ENCODE measurements at regions not wholly inside any gene's neighbourhood (a gene's known extent, or its start where the extent isn't known, plus 50 kb on each side); places are given as distances from the start of the nearest gene placed in this dataset.

DNA sequence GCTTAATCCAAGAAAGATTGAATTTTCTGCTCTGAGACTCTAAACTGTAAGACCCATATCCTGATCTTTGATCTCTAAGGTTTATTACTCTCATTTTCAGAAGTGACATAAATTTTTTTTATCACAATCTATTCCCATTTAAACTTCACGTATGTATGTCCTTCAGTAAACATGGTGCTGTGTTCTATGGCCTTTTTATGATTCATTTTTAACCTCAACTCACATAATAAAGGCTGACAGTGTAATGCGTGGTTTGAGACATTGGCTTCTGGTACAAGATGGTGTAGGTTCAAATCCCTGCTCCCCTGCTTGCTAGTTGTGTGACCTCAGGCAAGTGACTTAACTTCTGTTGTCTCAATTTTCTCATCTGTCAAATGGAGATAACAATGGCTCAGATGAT lies 306.0 kb upstream of the AADAT start:
- H3K9me3 ChIP-seq (ENCODE audit: insufficient read depth in 2 of 2, low read depth in 1 of 2, low read length in 1 of 2), result no peaks in the 10 kb centered on the region
- H3K9ac ChIP-seq (replicated peaks in 1 of 4; ENCODE audit: extremely low read depth in 1 of 4, low read depth in 3 of 4, low read length in 3 of 4), result no peak overlapping the region
- H3K23ac ChIP-seq (ENCODE audit: insufficient read length), result no peak overlapping the region
- no peak overlapping the region for H4K5ac ChIP-seq (ENCODE audit: insufficient read length, low read depth, low read length)
- H3K56ac ChIP-seq (replicated peaks; ENCODE audit: insufficient read length, low read depth, low read length), result no peak overlapping the region
- CTCF ChIA-PET (ENCODE audit: partially characterized antibody), result interaction anchor here (1.0 kb wide), 1 partner anchor 65 kb away, joined by 3 read pairs; no protein-coding TSS in a partner anchor
- H3K79me1 ChIP-seq (ENCODE audit: low read depth, low read length), result no peaks in the 10 kb centered on the region
- no peak overlapping the region for H4K8ac ChIP-seq (ENCODE audit: extremely low read depth, insufficient read depth, low read length)
- H2AFZ ChIP-seq (ENCODE audit: low read length), result no peak overlapping the region
- no peak for DNase-seq (ENCODE audit: low read depth in 1 of 2, low spot score in 2 of 2)
- H2BK12ac ChIP-seq (ENCODE audit: low read depth, low read length), result no peak overlapping the region
- H2BK120ac ChIP-seq (replicated peaks; ENCODE audit: low read depth, low read length), result no peak overlapping the region
- no peak overlapping the region for H4K91ac ChIP-seq (replicated peaks; ENCODE audit: insufficient read length, low read length)
- POLR2A ChIA-PET (ENCODE audit: partially characterized antibody), result no interaction called here
- no peaks in the 10 kb centered on the region for H3K23me2 ChIP-seq (ENCODE audit: low read depth, low read length)
- H2AK5ac ChIP-seq (ENCODE audit: low read depth, low read length), result no peak overlapping the region
- H3K4ac ChIP-seq (replicated peaks; ENCODE audit: insufficient read length, low read depth, low read length), result no peak overlapping the region
- no peak overlapping the region for H3K18ac ChIP-seq (ENCODE audit: extremely low read depth, low read length)
- 90% methylated on average over 2 of the region's 2 CpGs; no CpG with 5 or more reads in 1 of the 2 experiments for WGBS, 2 experiments (ENCODE audit: extremely low coverage in 1 of 2, insufficient coverage in 1 of 2, insufficient read length in 1 of 2, insufficient replicate concordance in 2 of 2, low coverage in 1 of 2, low lambda C conversion rate in 2 of 2, missing lambda C conversion rate in 1 of 2)
- no peak overlapping the region for H3K4me3 ChIP-seq (ENCODE audit: extremely low read depth in 1 of 4, insufficient read depth in 2 of 4, low read depth in 3 of 4, low read length in 4 of 4)
- no peaks in the 10 kb centered on the region for H3K36me3 ChIP-seq (ENCODE audit: control insufficient read depth in 2 of 4, insufficient read depth in 4 of 4, low read length in 3 of 4)
- no peak overlapping the region for H2BK15ac ChIP-seq (ENCODE audit: low read length)
- H3K27me3 ChIP-seq (replicated peaks in 1 of 4; ENCODE audit: control insufficient read depth in 3 of 4, extremely low read depth in 1 of 4, insufficient read depth in 3 of 4, low read length in 3 of 4), result no peaks in the 10 kb centered on the region
- no peak for FAIRE-seq
- H3K27ac ChIP-seq (ENCODE audit: low read depth, low read length), result no peak overlapping the region
- no peaks in the 10 kb centered on the region for H4K20me1 ChIP-seq (replicated peaks in 1 of 2; ENCODE audit: control insufficient read depth in 1 of 2, insufficient read depth in 2 of 2, low read length in 2 of 2)
- H2BK5ac ChIP-seq (ENCODE audit: low read depth, low read length), result no peak overlapping the region
- no peak overlapping the region for H3K4me2 ChIP-seq (ENCODE audit: insufficient read depth in 1 of 2, low read depth in 2 of 2, low read length in 2 of 2)
- no peak overlapping the region for H2BK20ac ChIP-seq (ENCODE audit: low read length)
- H3K4me1 ChIP-seq (replicated peaks in 1 of 4; ENCODE audit: control insufficient read depth in 3 of 4, insufficient read depth in 4 of 4, low read length in 3 of 4), result no peaks in the 10 kb centered on the region
- H3K79me2 ChIP-seq (ENCODE audit: control insufficient read depth in 1 of 2, insufficient read depth in 2 of 2, low read length in 2 of 2), result no peaks in the 10 kb centered on the region
- H3K14ac ChIP-seq (ENCODE audit: insufficient read length), result no peak overlapping the region
- TF ChIP-seq YY1 (IDR thresholded peaks at IDR 0.05; ENCODE audit: low read depth, low read length), result no peak
- TF ChIP-seq EGR1 (IDR thresholded peaks at IDR 0.05; ENCODE audit: borderline replicate concordance, low read depth, low read length), result no peak
- TF ChIP-seq EP300 (IDR thresholded peaks at IDR 0.05; ENCODE audit: borderline replicate concordance in 1 of 2, low read depth in 2 of 2, low read length in 2 of 2), result no peak
- no peak for TF ChIP-seq RFX5 (IDR thresholded peaks at IDR 0.05; ENCODE audit: borderline replicate concordance, low read depth, low read length)
- TF ChIP-seq, protein P1, sequence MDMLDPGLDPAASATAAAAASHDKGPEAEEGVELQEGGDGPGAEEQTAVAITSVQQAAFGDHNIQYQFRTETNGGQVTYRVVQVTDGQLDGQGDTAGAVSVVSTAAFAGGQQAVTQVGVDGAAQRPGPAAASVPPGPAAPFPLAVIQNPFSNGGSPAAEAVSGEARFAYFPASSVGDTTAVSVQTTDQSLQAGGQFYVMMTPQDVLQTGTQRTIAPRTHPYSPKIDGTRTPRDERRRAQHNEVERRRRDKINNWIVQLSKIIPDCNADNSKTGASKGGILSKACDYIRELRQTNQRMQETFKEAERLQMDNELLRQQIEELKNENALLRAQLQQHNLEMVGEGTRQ (IDR thresholded peaks at IDR 0.05; ENCODE audit: low read length), result no peak
- TF ChIP-seq SP1 (IDR thresholded peaks at IDR 0.05; ENCODE audit: low read depth, low read length), result no peak
- TF ChIP-seq SIX5 (IDR thresholded peaks at IDR 0.05; ENCODE audit: low read depth, low read length), result no peak
- TF ChIP-seq BRCA1 (IDR thresholded peaks at IDR 0.05; ENCODE audit: low read depth, low read length), result no peak
- TF ChIP-seq SRF (IDR thresholded peaks at IDR 0.05; ENCODE audit: low read depth, low read length), result no peak
- no peak for TF ChIP-seq RXRA (IDR thresholded peaks at IDR 0.05; ENCODE audit: insufficient read depth, low read depth, low read length)
- no peak for TF ChIP-seq SAP30 (IDR thresholded peaks at IDR 0.05; ENCODE audit: insufficient read depth, insufficient replicate concordance, low read length)
- no peak for TF ChIP-seq RNF2 (IDR thresholded peaks at IDR 0.05; ENCODE audit: borderline replicate concordance, low read depth, low read length, missing control alignments, poor library complexity, severe bottlenecking)
- no peak for TF ChIP-seq MAFK (IDR thresholded peaks at IDR 0.05; ENCODE audit: low read depth, low read length)
- no peak for TF ChIP-seq ASH2L (IDR thresholded peaks at IDR 0.05; ENCODE audit: low read length)
